ENCODE measurements at regions not wholly inside any gene's neighbourhood (a gene's known extent, or its start where the extent isn't known, plus 50 kb on each side); places are given as distances from the start of the nearest gene placed in this dataset.

GRCh38 chr4:54418468-54418867 lies 189.4 kb downstream of the PDGFRA start:
- TF ChIP-seq, protein P1, sequence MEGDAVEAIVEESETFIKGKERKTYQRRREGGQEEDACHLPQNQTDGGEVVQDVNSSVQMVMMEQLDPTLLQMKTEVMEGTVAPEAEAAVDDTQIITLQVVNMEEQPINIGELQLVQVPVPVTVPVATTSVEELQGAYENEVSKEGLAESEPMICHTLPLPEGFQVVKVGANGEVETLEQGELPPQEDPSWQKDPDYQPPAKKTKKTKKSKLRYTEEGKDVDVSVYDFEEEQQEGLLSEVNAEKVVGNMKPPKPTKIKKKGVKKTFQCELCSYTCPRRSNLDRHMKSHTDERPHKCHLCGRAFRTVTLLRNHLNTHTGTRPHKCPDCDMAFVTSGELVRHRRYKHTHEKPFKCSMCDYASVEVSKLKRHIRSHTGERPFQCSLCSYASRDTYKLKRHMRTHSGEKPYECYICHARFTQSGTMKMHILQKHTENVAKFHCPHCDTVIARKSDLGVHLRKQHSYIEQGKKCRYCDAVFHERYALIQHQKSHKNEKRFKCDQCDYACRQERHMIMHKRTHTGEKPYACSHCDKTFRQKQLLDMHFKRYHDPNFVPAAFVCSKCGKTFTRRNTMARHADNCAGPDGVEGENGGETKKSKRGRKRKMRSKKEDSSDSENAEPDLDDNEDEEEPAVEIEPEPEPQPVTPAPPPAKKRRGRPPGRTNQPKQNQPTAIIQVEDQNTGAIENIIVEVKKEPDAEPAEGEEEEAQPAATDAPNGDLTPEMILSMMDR (IDR thresholded peaks at IDR 0.05), result no peak
- TF ChIP-seq RAD21 (conservative IDR thresholded peaks at IDR 0.05 in 1 of 2, IDR thresholded peaks at IDR 0.05 in 1 of 2) (no peak), HMGXB4 (CRISPR knock-in tag; IDR thresholded peaks at IDR 0.05; ENCODE audit: borderline replicate concordance) (no peak), ESRRA (IDR thresholded peaks at IDR 0.05; ENCODE audit: borderline replicate concordance, low read length) (no peak), E2F6 (IDR thresholded peaks at IDR 0.05; ENCODE audit: borderline replicate concordance, low read depth) (no peak), POLR2A (IDR thresholded peaks at IDR 0.05; ENCODE audit: low read length) (no peak), NR3C1 (IDR thresholded peaks at IDR 0.05) (no peak)
- TF ChIP-seq, protein P2, sequence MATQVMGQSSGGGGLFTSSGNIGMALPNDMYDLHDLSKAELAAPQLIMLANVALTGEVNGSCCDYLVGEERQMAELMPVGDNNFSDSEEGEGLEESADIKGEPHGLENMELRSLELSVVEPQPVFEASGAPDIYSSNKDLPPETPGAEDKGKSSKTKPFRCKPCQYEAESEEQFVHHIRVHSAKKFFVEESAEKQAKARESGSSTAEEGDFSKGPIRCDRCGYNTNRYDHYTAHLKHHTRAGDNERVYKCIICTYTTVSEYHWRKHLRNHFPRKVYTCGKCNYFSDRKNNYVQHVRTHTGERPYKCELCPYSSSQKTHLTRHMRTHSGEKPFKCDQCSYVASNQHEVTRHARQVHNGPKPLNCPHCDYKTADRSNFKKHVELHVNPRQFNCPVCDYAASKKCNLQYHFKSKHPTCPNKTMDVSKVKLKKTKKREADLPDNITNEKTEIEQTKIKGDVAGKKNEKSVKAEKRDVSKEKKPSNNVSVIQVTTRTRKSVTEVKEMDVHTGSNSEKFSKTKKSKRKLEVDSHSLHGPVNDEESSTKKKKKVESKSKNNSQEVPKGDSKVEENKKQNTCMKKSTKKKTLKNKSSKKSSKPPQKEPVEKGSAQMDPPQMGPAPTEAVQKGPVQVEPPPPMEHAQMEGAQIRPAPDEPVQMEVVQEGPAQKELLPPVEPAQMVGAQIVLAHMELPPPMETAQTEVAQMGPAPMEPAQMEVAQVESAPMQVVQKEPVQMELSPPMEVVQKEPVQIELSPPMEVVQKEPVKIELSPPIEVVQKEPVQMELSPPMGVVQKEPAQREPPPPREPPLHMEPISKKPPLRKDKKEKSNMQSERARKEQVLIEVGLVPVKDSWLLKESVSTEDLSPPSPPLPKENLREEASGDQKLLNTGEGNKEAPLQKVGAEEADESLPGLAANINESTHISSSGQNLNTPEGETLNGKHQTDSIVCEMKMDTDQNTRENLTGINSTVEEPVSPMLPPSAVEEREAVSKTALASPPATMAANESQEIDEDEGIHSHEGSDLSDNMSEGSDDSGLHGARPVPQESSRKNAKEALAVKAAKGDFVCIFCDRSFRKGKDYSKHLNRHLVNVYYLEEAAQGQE (IDR thresholded peaks at IDR 0.05), result no peak

Data from A549 (cell line).